Embryonic facial prominence (tissue), 1 donor: ENCODE measurements at regions not wholly inside any gene's neighbourhood (a gene's known extent, or its start where the extent isn't known, plus 50 kb on each side); places are given as distances from the start of the nearest gene placed in this dataset.

Source experiments
- DNase-seq: peaks from one replicate; pipeline ENCODE4 v3.0.0-alpha.2; 2016; ENCODE audit errors: extremely low spot score

DNA sequence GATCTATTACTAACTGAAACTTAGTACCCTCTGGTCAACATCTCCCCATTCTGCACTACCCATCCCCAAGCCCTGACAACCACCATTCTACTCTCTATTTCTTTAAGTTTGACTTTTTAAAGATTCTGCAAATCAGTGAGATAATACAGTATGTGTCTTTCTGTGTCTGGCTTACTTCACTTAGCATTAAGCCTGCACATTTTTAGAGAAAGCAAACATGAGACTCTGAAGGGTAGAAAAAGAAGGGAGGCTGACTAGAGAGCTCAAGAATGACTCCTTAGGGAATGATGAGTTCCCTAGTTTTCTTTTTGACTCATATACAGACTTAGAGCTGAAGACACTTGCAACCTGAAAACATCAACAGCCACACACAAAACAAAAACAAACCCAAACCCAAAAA is 311.3 kb downstream of the SQOR start:
- no peak for DNase-seq

- DNase-seq, result no peak
These were observed 313.4 kb downstream of the SQOR start for GRCh38 chr15:45948181-45948621.

GRCh38 chr15:45958924-45959323 is 324.1 kb downstream of the SQOR start:
- no peak for DNase-seq

DNA sequence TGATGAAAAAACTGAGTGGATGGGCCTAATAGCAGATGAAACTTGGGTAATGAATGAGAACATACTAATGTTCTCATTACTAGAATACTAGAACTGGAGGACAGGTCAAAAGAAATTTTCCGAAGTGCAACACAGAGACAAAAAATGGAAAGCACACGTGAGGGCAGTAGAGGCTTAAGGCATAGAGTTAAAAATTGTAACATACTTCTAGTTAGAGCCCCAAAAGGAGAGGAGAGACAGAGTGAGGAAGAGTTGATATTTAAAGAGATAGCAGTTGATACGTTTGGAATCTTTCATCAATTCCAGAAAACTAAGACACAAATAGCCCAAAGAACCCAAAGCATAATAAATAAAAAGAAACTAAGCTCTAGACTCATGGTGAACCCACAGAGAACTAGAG is 327.9 kb downstream of the SQOR start:
- no peak for DNase-seq

- DNase-seq, result no peak
These were observed 335.7 kb downstream of the SQOR start for GRCh38 chr15:45970542-45970941.

DNA sequence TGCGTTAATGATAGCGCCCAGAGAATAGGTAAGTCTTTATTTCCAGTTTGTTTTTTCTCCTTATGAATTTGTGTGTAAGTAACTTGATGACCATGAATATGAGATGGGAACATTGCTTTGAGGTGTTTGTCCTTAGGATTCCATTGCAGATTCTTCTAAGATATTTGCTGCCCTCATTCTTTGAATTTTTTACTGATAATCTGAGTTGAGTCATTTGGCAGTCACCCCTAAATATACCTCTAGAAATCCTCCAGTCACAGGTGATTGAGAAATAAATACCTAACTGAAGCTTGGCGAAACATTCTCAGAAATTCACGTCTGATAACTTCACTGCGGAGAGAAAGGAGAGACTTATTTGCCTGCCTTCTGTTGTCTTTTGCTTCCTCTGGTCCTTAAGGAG is 345.5 kb downstream of the SQOR start:
- no peak for DNase-seq

- no peak for DNase-seq
These were observed 346.8 kb downstream of the SQOR start for GRCh38 chr15:45981625-45982024.

- no peak for DNase-seq
These were observed 357.0 kb downstream of the SQOR start for GRCh38 chr15:45991863-45992262.

DNA sequence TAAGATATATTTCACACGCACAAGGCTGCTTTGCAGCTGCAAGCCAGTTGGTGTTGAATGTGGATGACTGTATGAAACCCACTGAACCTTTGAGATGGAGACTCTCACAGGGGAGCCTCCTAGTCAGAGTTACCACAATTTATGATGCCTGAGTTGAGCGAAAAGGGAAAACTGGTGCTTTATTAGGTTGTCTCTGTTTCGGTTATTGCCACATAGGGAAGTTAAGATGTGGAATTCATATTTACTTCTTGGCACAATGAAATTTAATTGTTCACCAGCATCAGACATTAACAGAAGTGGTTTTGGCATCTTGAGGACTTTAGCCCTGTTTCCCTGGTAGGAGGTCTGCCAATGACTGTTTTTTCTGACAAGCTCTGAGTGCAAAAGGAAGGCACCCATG is 358.2 kb downstream of the SQOR start:
- no peak for DNase-seq

DNA sequence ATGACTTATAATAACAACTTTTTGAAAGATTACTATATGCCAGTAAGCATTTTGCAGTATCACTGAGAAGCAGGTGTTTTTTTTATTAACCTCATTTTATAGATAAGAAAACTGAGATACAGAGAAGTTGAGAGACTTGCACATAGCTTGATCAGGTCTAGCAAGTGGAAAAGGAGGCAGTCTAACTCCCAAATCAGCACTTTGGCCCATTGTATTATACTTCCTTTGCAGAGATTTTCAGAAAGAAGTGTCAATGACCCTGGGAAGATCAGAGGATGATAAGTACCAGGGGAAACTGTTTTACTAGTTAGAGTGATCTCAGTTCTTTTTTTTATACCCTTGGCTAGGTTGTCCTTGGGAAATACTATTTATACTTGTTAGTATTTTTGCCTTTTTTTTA is 358.7 kb downstream of the SQOR start:
- DNase-seq, result no peak

- DNase-seq, result no peak
These were observed 361.0 kb downstream of the SQOR start for GRCh38 chr15:45995800-45996199.

DNA sequence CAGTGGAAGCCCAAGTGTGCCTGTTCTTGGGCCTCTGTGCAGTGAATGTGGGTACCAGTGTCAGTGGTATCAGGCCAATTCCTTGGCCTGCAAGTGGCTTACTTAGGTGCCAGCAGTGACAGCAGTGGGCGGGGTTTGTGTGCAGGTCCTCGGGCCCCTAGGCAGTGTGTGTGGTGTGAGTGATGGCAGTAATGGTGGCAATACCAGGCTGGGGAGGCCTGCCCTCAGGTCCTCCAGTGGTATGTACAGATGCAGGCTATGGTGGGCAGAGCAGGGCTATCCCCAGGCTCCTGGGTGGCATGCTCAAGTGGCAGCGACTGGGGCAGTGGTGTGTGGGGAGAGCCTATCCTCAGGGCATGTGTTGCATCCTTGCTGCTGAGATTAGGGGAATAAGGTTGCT is 379.7 kb downstream of the SQOR start:
- DNase-seq, result no peak

DNA sequence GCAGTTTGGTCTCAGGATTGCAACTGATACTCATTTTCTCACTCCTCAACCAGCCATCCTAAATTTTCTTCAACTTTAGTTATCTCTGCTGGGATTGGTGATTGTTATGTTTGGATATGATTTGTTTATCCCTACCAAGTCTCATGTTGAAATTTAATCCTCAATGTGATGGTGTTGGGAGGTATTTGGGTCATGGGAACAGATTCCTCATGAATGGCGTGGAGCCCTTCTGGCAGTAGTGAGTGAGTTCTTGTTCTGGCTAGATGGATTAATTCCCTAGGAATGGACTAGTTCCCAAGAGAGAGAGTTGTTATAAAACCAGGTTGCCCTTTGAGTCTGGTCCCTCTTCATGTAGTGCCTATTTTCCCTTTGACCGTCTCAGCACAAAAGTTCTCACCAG is 399.9 kb downstream of the SQOR start:
- DNase-seq, result no peak

DNA sequence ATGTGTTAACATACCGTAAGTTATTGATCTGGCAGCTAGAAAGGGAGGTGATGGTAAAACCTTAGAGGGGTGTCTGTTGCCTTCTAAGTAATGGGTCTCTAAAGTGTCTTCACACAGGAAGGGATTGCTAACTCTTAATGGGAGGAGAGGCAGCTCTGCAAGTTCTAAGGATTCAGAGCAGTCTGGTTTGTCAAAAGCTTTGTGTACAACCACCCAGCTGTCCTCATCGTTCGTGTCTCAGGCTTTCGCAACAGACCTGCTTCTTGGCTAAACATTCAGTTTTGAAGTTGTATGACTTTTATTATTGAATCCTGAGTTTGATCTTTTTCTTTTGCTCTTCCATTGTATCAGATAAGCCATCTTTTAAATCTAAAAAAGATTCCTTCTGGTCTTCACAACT is 404.9 kb downstream of the SQOR start:
- no peak for DNase-seq

DNA sequence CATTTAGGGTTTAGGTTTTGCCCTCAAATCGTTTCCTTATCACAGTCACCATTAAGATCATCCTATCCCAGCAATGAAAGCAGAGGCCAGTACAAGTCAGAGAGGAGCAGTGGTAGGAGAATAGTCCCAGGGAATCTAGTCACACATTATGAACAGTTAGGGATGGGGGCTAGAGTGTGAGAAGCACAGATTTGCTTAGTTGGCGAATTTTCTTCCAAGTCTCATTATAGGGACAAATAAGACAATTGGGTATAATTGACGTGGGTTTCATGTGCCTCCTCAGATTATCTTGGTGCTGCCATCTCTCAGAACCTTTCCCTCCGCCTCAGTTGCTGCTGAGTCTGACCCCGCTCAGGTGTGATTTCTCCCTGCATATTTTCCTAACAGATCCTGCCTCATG is 407.1 kb downstream of the SQOR start:
- DNase-seq, result no peak

GRCh38 chr15:46059921-46060594 is 425.2 kb downstream of the SQOR start:
- DNase-seq, result no peak

GRCh38 chr15:46061002-46061401 is 426.2 kb downstream of the SQOR start:
- DNase-seq, result no peak

GRCh38 chr15:46077220-46077619 is 442.4 kb downstream of the SQOR start:
- DNase-seq, result no peak

- DNase-seq, result no peak
These were observed 444.2 kb downstream of the SQOR start for GRCh38 chr15:46079046-46079445.

- DNase-seq, result no peak
These were observed 445.2 kb downstream of the SQOR start for GRCh38 chr15:46080016-46080415.

DNA sequence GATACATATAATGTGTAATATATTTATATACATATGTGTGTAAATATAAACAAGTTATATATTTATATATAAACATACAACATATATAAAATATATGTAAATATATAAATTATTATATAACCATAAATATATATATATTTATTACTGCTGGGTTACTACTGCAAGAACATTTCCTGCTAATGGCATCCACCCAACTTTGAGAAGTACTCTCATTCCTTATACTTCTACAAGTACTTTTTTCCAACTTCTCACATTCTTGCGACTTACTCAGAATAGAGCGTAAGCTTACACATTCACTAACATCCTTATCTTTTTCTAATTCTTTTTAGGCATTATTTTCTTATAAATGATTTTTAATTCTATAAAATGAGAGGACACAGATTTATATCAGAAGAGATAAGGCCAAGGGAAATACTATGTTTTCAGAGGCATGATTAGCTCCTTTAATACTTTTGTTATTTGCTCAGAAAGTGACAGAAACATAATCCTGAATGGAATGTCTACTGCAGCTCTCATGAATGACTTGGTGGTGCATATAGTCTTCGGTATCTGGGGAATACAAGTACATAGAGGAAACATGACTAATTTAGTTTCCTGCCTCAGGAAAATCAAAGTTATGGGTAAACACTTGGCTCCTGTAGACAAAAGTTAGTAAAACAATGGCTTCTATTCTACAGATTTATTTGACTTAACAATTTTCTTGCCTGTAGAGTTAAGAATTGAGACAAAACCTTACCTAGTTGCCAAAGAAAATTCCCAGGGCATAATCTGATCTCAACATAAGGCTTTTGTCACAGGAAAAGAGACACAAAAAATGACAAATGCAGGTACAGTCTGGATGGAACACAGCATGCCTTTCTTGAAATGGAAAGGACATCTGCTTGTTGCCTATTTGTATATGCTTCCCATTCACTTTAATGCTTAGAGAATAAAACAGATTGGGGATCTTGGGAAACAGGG is 453.9 kb downstream of the SQOR start:
- DNase-seq, result no peak

DNA sequence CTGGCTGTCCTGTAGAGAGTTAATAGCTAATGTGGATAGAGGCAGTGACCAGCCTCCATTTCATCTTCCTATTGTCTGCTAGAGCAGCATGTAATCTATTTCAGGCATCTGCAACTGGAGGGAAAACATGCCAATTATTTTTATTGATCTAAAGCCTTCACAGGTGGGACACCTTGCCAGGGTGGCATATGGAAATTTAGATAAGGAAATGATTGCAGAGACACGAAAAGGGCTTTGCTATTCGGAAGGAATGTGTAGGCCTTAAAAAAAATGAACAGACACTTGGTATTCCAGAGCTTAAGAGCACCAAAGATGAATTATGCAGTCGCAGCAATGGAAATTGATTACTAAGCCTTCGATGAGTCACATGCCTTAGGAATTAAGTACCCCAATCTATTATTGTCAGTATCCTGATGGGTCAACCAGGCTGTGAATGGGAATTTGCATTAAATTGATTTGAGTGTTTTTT is 454.7 kb downstream of the SQOR start:
- no peak for DNase-seq

- DNase-seq, result no peak
These were observed 457.1 kb downstream of the SQOR start for GRCh38 chr15:46091860-46092450.
